Naive thymus-derived CD8-positive, alpha-beta T cell (primary cell): ENCODE measurements at regions not wholly inside any gene's neighbourhood (a gene's known extent, or its start where the extent isn't known, plus 50 kb on each side); places are given as distances from the start of the nearest gene placed in this dataset.

ENCODE experiments used
- ATAC-seq, 2 donors: fragments of 150-1000 bp; cut with Tn5 transposase in 1 of 2; sonication (Bioruptor Pico), chemical (Tn5 transposase) in 1 of 2; 1 replicate in 1 of 2; 2 replicates in 1 of 2; pipeline ENCODE4 v1.10.0; 2021; ENCODE audit warnings: mild to moderate bottlenecking in 2 of 2, moderate library complexity in 2 of 2
- POLR2A ChIA-PET: fragments of 350-600 bp; sonication (Branson Sonifier 250); formaldehyde crosslinking; loops from one replicate; lab custom pipeline; 2021; ENCODE audit warnings: antibody characterized with exemption; lab: Charles Lee
- DNase-seq, 10 donors: peaks; one replicate each; pipeline versions ENCODE4 v3.0.0 to v3.0.0-alpha.2; 2020 to 2022
- H3K27ac Mint-ChIP-seq, 10 donors: one replicate each; pipeline ENCODE4 v1.8.0; 2020 to 2022; ENCODE audit warnings: mild to moderate bottlenecking in 10 of 10, mixed read lengths in 10 of 10, moderate library complexity in 4 of 10, inconsistent platforms in 1 of 10
- H3K27me3 Mint-ChIP-seq, 5 donors: one replicate each; pipeline ENCODE4 v1.8.0; 2021 to 2022; ENCODE audit warnings: mixed read lengths in 5 of 5
- H3K36me3 Mint-ChIP-seq, 3 donors: one replicate each; pipeline ENCODE4 v1.8.0; 2020 to 2022; ENCODE audit warnings: mixed read lengths in 3 of 3, mild to moderate bottlenecking in 2 of 3, inconsistent platforms in 1 of 3
- H3K4me1 Mint-ChIP-seq, 4 donors: one replicate each; pipeline ENCODE4 v1.8.0; 2021 to 2022; ENCODE audit warnings: mixed read lengths in 4 of 4
- H3K4me3 Mint-ChIP-seq, 10 donors: one replicate each; pipeline ENCODE4 v1.8.0; 2020 to 2022; ENCODE audit warnings: mild to moderate bottlenecking in 10 of 10, mixed read lengths in 10 of 10, moderate library complexity in 6 of 10, inconsistent platforms in 1 of 10
- H3K9me3 Mint-ChIP-seq, 9 donors: one replicate each; pipeline ENCODE4 v1.8.0; 2020 to 2022; ENCODE audit warnings: mixed read lengths in 9 of 9, mild to moderate bottlenecking in 3 of 9, inconsistent platforms in 1 of 9, moderate library complexity in 1 of 9

DNA sequence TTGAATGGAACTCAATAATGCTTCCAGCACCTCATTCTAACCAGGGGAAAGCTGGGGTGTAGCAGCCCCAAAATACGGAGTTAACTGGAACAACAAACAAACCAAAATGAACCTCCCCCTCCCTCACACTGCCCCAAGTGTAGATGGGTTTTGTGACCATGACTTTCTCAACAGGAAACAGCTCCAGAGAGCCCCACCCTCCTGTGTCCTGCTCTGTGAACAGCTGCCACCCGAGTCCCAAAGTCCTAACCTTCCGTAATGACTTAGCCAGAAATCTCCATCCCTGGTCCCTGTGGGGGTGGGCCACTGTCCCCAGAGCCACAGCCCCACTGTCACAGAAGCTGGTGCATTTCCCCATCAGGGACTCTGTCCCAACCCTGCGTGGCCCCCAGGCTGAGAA, 155.4 kb downstream of the CRYBB2 start:
- H3K9me3 Mint-ChIP-seq = no peaks in the 10 kb centered on the region
- POLR2A ChIA-PET = no interaction called here
- H3K4me3 Mint-ChIP-seq = no peak overlapping the region
- H3K4me1 Mint-ChIP-seq = peaks cover 1 to 8% (median 5%) of the 10 kb centered on the region in 4 donors
- no peaks in the 10 kb centered on the region for H3K27me3 Mint-ChIP-seq
- no peak for ATAC-seq
- H3K36me3 Mint-ChIP-seq = peaks cover 0 to 52% (median 3%) of the 10 kb centered on the region in 3 donors
- H3K27ac Mint-ChIP-seq = peak overlapping the region in 2 of 10 donors; percentile 20 to 58
- DNase-seq = no peak

DNA sequence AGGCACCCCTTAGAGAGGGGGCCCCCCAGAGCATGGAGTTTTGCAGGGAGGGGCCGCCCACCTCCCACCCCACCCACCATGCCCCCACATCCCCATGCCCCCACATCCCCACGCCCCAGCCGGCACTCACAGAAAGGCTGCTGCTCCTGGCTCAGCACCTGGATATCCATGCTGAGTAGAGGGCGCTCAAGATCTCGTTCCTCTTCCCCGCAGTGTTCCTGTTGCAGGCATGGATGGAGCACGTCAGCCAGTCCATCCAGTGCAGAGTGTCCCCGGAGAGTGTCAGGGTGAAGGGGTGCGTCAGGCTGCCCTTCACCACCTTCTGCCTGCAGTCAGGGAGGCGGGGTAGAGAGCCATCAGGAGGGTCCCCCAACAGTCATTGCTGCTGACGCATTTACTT, 156.2 kb downstream of the CRYBB2 start:
- Mint-ChIP-seq H3K36me3 (peaks cover 0 to 59% (median 3%) of the 10 kb centered on the region in 3 donors), H3K4me3 (no peak overlapping the region)
- no peak for ATAC-seq

GRCh38 chr22:25377699-25378098, 158.3 kb downstream of the CRYBB2 start:
- Mint-ChIP-seq H3K4me3 (no peak overlapping the region), H3K27ac (no peak overlapping the region), H3K27me3 (no peaks in the 10 kb centered on the region), H3K9me3 (no peaks in the 10 kb centered on the region), H3K36me3 (peaks cover 0 to 56% (median 3%) of the 10 kb centered on the region in 3 donors), H3K4me1 (peaks cover 3 to 11% (median 5%) of the 10 kb centered on the region in 4 donors)
- ATAC-seq = no peak
- POLR2A ChIA-PET = no interaction called here
- no peak for DNase-seq

More for the DNA sequence above, 156.2 kb downstream of the CRYBB2 start:
- Mint-ChIP-seq H3K9me3 (no peaks in the 10 kb centered on the region), H3K27me3 (no peaks in the 10 kb centered on the region), H3K27ac (no peak overlapping the region), H3K4me1 (peaks cover 0 to 8% (median 5%) of the 10 kb centered on the region in 4 donors)
- POLR2A ChIA-PET = interaction anchor here (0.6 kb wide), 1 partner anchor 244 kb away, joined by 6 read pairs; no protein-coding TSS in a partner anchor
- no peak for DNase-seq

- Mint-ChIP-seq H3K9me3 (no peaks in the 10 kb centered on the region), H3K27me3 (no peaks in the 10 kb centered on the region), H3K4me1 (peaks cover 4 to 19% (median 12%) of the 10 kb centered on the region in 4 donors), H3K36me3 (peaks cover 0 to 46% (median 3%) of the 10 kb centered on the region in 3 donors), H3K4me3 (no peak overlapping the region), H3K27ac (no peak overlapping the region)
- ATAC-seq = no peak
- no peak for DNase-seq
- POLR2A ChIA-PET = no interaction called here
Measured at GRCh38 chr22:25380122-25380747, 160.8 kb downstream of the CRYBB2 start.

DNA sequence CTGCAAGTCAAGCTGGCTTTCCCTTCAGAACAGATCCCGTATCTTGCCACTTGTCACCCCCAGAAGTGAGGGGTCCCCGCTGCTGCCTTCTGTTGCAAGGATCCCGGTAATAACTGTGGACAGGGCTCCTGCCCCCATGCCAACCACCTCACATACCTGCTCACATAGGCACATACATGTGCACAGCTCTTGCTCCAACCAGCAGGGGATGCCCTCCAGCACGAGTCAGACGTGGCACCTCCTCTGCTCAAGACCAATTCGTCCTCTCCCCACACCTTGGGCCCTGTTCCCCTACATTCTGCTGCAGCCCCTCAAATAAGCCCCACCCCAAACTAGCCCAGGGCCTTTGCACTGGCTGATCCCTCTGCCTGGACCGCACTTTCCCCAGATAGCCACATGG, 163.3 kb downstream of the CRYBB2 start:
- peak overlapping the region in 3 of 10 donors; percentile 20 to 55 (median 48) for H3K27ac Mint-ChIP-seq
- H3K9me3 Mint-ChIP-seq = no peaks in the 10 kb centered on the region
- no peaks in the 10 kb centered on the region for H3K27me3 Mint-ChIP-seq
- peaks cover 0 to 22% (median 0%) of the 10 kb centered on the region in 3 donors for H3K36me3 Mint-ChIP-seq
- ATAC-seq (no peak), DNase-seq (no peak)
- POLR2A ChIA-PET = interaction anchor here (0.7 kb wide), 1 partner anchor 21 kb away, joined by 3 read pairs; no protein-coding TSS in a partner anchor
- peaks cover 24 to 44% (median 32%) of the 10 kb centered on the region in 4 donors for H3K4me1 Mint-ChIP-seq
- H3K4me3 Mint-ChIP-seq = no peak overlapping the region

DNA sequence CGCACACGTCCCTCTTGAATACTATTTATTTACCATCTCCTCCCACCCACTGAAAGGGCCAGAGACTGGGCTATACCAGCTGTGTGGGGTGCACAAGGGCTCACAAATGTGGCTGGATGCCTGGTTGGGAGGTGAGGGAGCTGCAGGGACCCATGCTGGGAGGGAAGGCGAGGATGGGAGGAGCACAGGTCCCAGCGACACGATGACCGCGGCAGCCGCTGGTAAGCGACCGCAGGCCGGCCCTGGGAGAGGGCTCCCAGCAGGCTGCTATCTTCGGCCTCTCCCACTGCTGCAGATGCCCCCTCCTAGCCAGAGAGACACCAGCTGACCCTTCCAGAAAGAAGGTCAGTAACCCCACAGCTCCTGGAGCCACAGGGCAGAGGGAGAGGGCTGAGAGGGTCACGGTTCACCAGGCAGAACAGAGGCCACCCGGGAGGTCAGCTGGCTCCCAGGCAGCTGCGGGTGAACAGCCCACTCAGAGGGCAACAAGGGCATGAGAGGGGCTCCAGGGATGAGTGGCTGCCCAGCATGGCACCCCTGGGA, 163.9 kb downstream of the CRYBB2 start:
- Mint-ChIP-seq H3K36me3 (peaks cover 0 to 21% (median 0%) of the 10 kb centered on the region in 3 donors), H3K27ac (peak overlapping the region in 2 of 10 donors; percentile 45 to 55), H3K4me1 (peaks cover 25 to 48% (median 37%) of the 10 kb centered on the region in 4 donors), H3K4me3 (no peak overlapping the region), H3K9me3 (no peaks in the 10 kb centered on the region), H3K27me3 (no peaks in the 10 kb centered on the region)
- POLR2A ChIA-PET = interaction anchor here (0.7 kb wide), 1 partner anchor 21 kb away, joined by 3 read pairs; no protein-coding TSS in a partner anchor
- ATAC-seq (no peak), DNase-seq (no peak)

GRCh38 chr22:25383892-25384291, 164.5 kb downstream of the CRYBB2 start:
- POLR2A ChIA-PET = no interaction called here
- peak overlapping the region in 1 of 10 donors; percentile 28 for H3K4me3 Mint-ChIP-seq
- no peaks in the 10 kb centered on the region for H3K27me3 Mint-ChIP-seq
- H3K4me1 Mint-ChIP-seq = peaks cover 30 to 54% (median 43%) of the 10 kb centered on the region in 4 donors
- no peak for ATAC-seq
- H3K27ac Mint-ChIP-seq = peak overlapping the region in 2 of 10 donors; percentile 31 to 84
- H3K9me3 Mint-ChIP-seq = no peaks in the 10 kb centered on the region
- peaks cover 0 to 18% (median 0%) of the 10 kb centered on the region in 3 donors for H3K36me3 Mint-ChIP-seq
- no peak for DNase-seq

DNA sequence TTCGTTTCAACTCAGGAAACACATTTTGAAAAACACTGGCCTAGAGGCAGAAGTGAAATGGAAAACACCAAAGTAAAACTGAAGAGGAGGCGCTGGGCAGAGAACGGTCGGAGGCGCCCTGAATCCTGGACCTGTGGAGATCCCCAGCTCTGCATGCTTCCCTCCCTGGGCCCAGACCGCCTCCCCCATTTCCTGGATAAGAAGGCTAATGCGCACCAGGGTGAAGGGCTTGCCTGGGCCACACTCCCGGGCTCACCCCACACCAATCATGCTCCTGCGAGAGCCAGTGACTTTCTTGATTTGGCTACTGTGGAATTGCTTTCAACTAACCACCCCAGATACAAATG, 167.1 kb downstream of the CRYBB2 start:
- H3K36me3 Mint-ChIP-seq = peaks cover 0 to under 1% (median 0%) of the 10 kb centered on the region in 3 donors
- peak overlapping the region in 3 of 10 donors; percentile 11 to 56 (median 26) for H3K27ac Mint-ChIP-seq
- ATAC-seq (no peak), DNase-seq (no peak)
- POLR2A ChIA-PET = no interaction called here
- H3K4me1 Mint-ChIP-seq = peaks cover 39 to 73% (median 61%) of the 10 kb centered on the region in 4 donors
- no peaks in the 10 kb centered on the region for H3K9me3 Mint-ChIP-seq
- peak overlapping the region in 6 of 10 donors; percentile 1 to 64 (median 38) for H3K4me3 Mint-ChIP-seq
- no peaks in the 10 kb centered on the region for H3K27me3 Mint-ChIP-seq

- POLR2A ChIA-PET = no interaction called here
- H3K4me1 Mint-ChIP-seq = peaks cover 35 to 70% (median 58%) of the 10 kb centered on the region in 4 donors
- no peaks in the 10 kb centered on the region for H3K36me3 Mint-ChIP-seq
- no peaks in the 10 kb centered on the region for H3K27me3 Mint-ChIP-seq
- no peak for DNase-seq
- H3K4me3 Mint-ChIP-seq = peak overlapping the region in 6 of 10 donors; percentile 22 to 79 (median 62)
- no peak for ATAC-seq
- H3K27ac Mint-ChIP-seq = peak overlapping the region in 4 of 10 donors; percentile 12 to 62 (median 50)
- H3K9me3 Mint-ChIP-seq = no peaks in the 10 kb centered on the region
Measured at GRCh38 chr22:25388415-25388814, 169.0 kb downstream of the CRYBB2 start.

DNA sequence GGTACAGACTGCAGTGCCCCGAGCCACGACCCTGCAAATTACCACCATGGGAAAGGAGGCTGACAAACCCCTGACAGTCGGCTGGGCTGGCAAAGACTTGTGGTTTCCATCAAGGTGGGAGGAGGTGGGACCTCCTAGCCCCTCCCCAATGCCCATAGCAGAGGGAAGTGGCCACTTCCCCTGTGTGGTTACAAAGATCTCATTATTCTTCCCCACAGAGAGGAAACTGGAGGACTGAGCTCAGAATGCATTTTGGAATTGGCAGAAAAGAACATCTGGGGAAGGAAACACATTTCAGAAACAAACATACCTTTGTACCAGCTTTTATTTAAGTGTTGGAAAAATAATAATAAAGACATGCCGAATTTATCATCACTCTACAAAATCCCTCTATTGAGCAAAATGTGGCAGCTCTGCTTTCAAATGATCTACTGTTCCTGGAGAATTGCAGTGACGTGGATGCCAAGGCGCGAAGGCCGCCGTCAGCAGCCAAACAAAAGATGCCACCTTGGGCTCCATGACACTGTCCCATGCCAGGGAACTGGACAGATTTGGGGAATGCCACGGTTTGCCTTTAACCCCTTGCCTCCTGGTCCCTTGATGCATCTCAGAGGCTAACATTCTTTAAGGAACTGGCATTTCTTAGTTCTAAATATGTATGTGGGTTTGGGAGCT, 169.6 kb downstream of the CRYBB2 start:
- Mint-ChIP-seq H3K4me1 (peaks cover 32 to 66% (median 58%) of the 10 kb centered on the region in 4 donors), H3K36me3 (no peaks in the 10 kb centered on the region), H3K27me3 (no peaks in the 10 kb centered on the region), H3K9me3 (no peaks in the 10 kb centered on the region), H3K4me3 (peak overlapping the region in 8 of 10 donors; percentile 33 to 79 (median 56)), H3K27ac (peak overlapping the region in 7 of 10 donors; percentile 14 to 86 (median 44))
- ATAC-seq (peak in 1 of 2 donors; percentile 68), DNase-seq (peak in 2 of 10 donors; percentile 13 to 15)
- POLR2A ChIA-PET = no interaction called here

DNA sequence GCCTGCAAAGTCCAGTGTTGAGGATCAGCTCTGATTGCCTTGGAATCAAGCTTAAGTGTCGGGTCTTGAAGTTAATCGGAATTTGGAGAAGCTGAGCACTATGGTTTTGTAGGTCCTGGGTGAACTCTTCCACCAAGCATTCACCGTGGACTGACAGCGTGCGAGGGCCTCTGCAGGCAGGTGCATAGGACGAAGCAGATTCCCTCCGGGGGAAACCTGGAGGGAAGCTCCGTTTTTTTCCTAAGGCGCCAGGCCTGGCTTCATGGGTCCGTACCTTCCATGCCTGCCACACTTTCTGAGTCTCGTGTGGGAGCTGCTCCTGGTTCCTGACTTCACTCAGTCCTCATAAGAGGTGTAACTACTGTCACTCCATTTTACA, 170.1 kb downstream of the CRYBB2 start:
- DNase-seq (no peak), ATAC-seq (no peak)
- POLR2A ChIA-PET = no interaction called here
- Mint-ChIP-seq H3K27me3 (no peaks in the 10 kb centered on the region), H3K36me3 (no peaks in the 10 kb centered on the region), H3K27ac (peak overlapping the region in 2 of 10 donors; percentile 14 to 55), H3K4me1 (peaks cover 32 to 64% (median 58%) of the 10 kb centered on the region in 4 donors), H3K9me3 (no peaks in the 10 kb centered on the region), H3K4me3 (peak overlapping the region in 5 of 10 donors; percentile 33 to 79 (median 59))

GRCh38 chr22:25390297-25391240, 171.1 kb downstream of the CRYBB2 start:
- no peaks in the 10 kb centered on the region for H3K36me3 Mint-ChIP-seq
- H3K4me1 Mint-ChIP-seq = peaks cover 27 to 63% (median 56%) of the 10 kb centered on the region in 4 donors
- POLR2A ChIA-PET = no interaction called here
- H3K27me3 Mint-ChIP-seq = no peaks in the 10 kb centered on the region
- DNase-seq = no peak
- peak overlapping the region in 1 of 10 donors; percentile 34 for H3K4me3 Mint-ChIP-seq
- no peak overlapping the region for H3K27ac Mint-ChIP-seq
- no peak for ATAC-seq
- no peaks in the 10 kb centered on the region for H3K9me3 Mint-ChIP-seq
